ENCODE measurements at regions not wholly inside any gene's neighbourhood (a gene's known extent, or its start where the extent isn't known, plus 50 kb on each side); places are given as distances from the start of the nearest gene placed in this dataset.

- Histone ChIP-seq H3K36me3 (replicated peaks in 1 of 2) (no peaks in the 10 kb centered on the region), H3K27ac (no peak overlapping the region), H3K9me3 (replicated peaks in 1 of 3) (no peaks in the 10 kb centered on the region), H3K27me3 (no peaks in the 10 kb centered on the region), H3K4me3 (no peak overlapping the region), H3K4me1 (replicated peaks in 1 of 2) (no peaks in the 10 kb centered on the region)
- intact Hi-C loops (cut with DNase I), result no loop called here
- DNase-seq, result no peak
- WGBS, 4 donors, result 90 to 96% (median 95%) methylated on average over 3 of the region's 3 CpGs
- TF ChIP-seq, protein P1, sequence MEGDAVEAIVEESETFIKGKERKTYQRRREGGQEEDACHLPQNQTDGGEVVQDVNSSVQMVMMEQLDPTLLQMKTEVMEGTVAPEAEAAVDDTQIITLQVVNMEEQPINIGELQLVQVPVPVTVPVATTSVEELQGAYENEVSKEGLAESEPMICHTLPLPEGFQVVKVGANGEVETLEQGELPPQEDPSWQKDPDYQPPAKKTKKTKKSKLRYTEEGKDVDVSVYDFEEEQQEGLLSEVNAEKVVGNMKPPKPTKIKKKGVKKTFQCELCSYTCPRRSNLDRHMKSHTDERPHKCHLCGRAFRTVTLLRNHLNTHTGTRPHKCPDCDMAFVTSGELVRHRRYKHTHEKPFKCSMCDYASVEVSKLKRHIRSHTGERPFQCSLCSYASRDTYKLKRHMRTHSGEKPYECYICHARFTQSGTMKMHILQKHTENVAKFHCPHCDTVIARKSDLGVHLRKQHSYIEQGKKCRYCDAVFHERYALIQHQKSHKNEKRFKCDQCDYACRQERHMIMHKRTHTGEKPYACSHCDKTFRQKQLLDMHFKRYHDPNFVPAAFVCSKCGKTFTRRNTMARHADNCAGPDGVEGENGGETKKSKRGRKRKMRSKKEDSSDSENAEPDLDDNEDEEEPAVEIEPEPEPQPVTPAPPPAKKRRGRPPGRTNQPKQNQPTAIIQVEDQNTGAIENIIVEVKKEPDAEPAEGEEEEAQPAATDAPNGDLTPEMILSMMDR (IDR thresholded peaks at IDR 0.05), result no peak
- no peak for TF ChIP-seq POLR2A (IDR thresholded peaks at IDR 0.05)
These were observed 412.0 kb upstream of the NR2F2 start for GRCh38 chr15:95918525-95918924.

GRCh38 chr15:95919460-95919859 is 411.0 kb upstream of the NR2F2 start:
- TF ChIP-seq POLR2A (IDR thresholded peaks at IDR 0.05), result no peak
- TF ChIP-seq, protein P1 (IDR thresholded peaks at IDR 0.05), result no peak
- DNase-seq, result no peak
- 75 to 91% (median 87%) methylated on average over 1 of the region's 1 CpG for WGBS, 4 donors
- Histone ChIP-seq H3K27ac (no peak overlapping the region), H3K27me3 (no peaks in the 10 kb centered on the region), H3K4me1 (replicated peaks in 1 of 2) (no peaks in the 10 kb centered on the region), H3K4me3 (no peak overlapping the region), H3K9me3 (replicated peaks in 1 of 3) (no peaks in the 10 kb centered on the region), H3K36me3 (replicated peaks in 1 of 2) (no peaks in the 10 kb centered on the region)
- intact Hi-C loops (cut with DNase I), result no loop called here

GRCh38 chr15:95921404-95921803 is 409.1 kb upstream of the NR2F2 start:
- Histone ChIP-seq H3K27ac (no peak overlapping the region), H3K4me1 (replicated peaks in 1 of 2) (no peaks in the 10 kb centered on the region), H3K9me3 (replicated peaks in 1 of 3) (no peaks in the 10 kb centered on the region), H3K4me3 (no peak overlapping the region), H3K36me3 (replicated peaks in 1 of 2) (no peaks in the 10 kb centered on the region), H3K27me3 (no peaks in the 10 kb centered on the region)
- intact Hi-C loops (cut with DNase I), result no loop called here
- no peak for DNase-seq
- TF ChIP-seq, protein P1 (IDR thresholded peaks at IDR 0.05), result no peak
- no peak for TF ChIP-seq POLR2A (IDR thresholded peaks at IDR 0.05)

- TF ChIP-seq, protein P1 (IDR thresholded peaks at IDR 0.05), result no peak
- no peak for TF ChIP-seq POLR2A (IDR thresholded peaks at IDR 0.05)
- H3K27ac ChIP-seq, result no peak overlapping the region
- H3K4me1 ChIP-seq (replicated peaks in 1 of 2), result no peaks in the 10 kb centered on the region
- H3K36me3 ChIP-seq (replicated peaks in 1 of 2), result no peaks in the 10 kb centered on the region
- DNase-seq, result no peak
- intact Hi-C loops (cut with DNase I), result no loop called here
- H3K27me3 ChIP-seq, result no peaks in the 10 kb centered on the region
- H3K4me3 ChIP-seq, result no peak overlapping the region
- no peaks in the 10 kb centered on the region for H3K9me3 ChIP-seq (replicated peaks in 1 of 3)
- WGBS, 4 donors, result 84 to 88% (median 87%) methylated on average over 7 of the region's 7 CpGs
These were observed 408.1 kb upstream of the NR2F2 start for GRCh38 chr15:95922431-95922830.
